GM12878 (cell line): ENCODE measurements at regions not wholly inside any gene's neighbourhood (a gene's known extent, or its start where the extent isn't known, plus 50 kb on each side); places are given as distances from the start of the nearest gene placed in this dataset.

Source experiments
- ATAC-seq: fragments of 200-7000 bp; cut with Tn5 transposase; 3 replicates; pipeline ENCODE4 v1.9.1; 2020; ENCODE audit warnings: mild to moderate bottlenecking, moderate library complexity
- BruUV-seq: library from RNA; stranded (reverse); fragments of 400-500 nt; replicated peaks from 2 replicates; lab custom pipeline; 2021; lab: Mats Ljungman, UMichigan
- CTCF ChIA-PET: fragments of 300-600 bp; sonication (Branson Sonifier 250); formaldehyde crosslinking; extraction: SDS; loops from one replicate; lab custom pipeline; 2021; ENCODE audit warnings: inconsistent platforms; lab: Yijun Ruan, JAX
- POLR2A ChIA-PET: fragments of 350-600 bp; formaldehyde crosslinking; extraction: SDS; loops from one replicate; lab custom pipeline; 2021; ENCODE audit warnings: inconsistent platforms; lab: Charles Lee
- RAD21 ChIA-PET: fragments of 300-600 bp; sonication (Branson Sonifier 250); formaldehyde crosslinking; loops from one replicate; lab custom pipeline; 2023; ENCODE audit warnings: antibody characterized with exemption; ENCODE audit not compliant: unreplicated experiment; lab: Charles Lee
- SMC1A ChIA-PET: fragments of 300-600 bp; sonication (Branson Sonifier 250); formaldehyde crosslinking; loops from one replicate; lab custom pipeline; 2023; ENCODE audit not compliant: unreplicated experiment, uncharacterized antibody; lab: Charles Lee
- DNase-seq: peaks from one replicate; pipeline ENCODE4 v3.0.0-alpha.2; 2011; ENCODE audit warnings: low read depth, low spot score
- FAIRE-seq: peaks from 3 replicates; lab custom pipeline; 2011; peaks lifted over from hg19 to GRCh38; lab: Jason Lieb, UNC
- H2AFZ ChIP-seq: 2 replicates; pipeline ENCODE4 v1.6.0; 2011; ENCODE audit warnings: low read depth, low read length, control low read depth; ENCODE audit not compliant: control insufficient read depth
- H3K27ac ChIP-seq: 2 replicates; pipeline ENCODE4 v1.5.1; 2011; ENCODE audit warnings: control low read depth; ENCODE audit not compliant: control insufficient read depth, insufficient read depth
- H3K27me3 ChIP-seq, 2 experiments: replicated peaks in 1 of 2; 2 replicates each; pipeline versions ENCODE4 v1.6.0 to v1.6.1; 2011; ENCODE audit warnings: low read length in 1 of 2; ENCODE audit not compliant: control insufficient read depth in 2 of 2, insufficient read depth in 2 of 2
- H3K36me3 ChIP-seq, 2 experiments: 2 replicates each; pipeline ENCODE4 v1.5.1; 2011; ENCODE audit warnings: low read length in 1 of 2; ENCODE audit not compliant: control insufficient read depth in 2 of 2, insufficient read depth in 2 of 2
- H3K4me1 ChIP-seq: 2 replicates; pipeline ENCODE4 v1.6.1; 2011; ENCODE audit warnings: mild to moderate bottlenecking, low read length, moderate library complexity, mixed read lengths; ENCODE audit not compliant: control insufficient read depth, insufficient read depth
- H3K4me2 ChIP-seq: 2 replicates; pipeline ENCODE4 v1.6.0; 2011; ENCODE audit warnings: control low read depth; ENCODE audit not compliant: control insufficient read depth, insufficient read depth
- H3K4me3 ChIP-seq: fragments of 200-600 bp; sonication (generic); 2 replicates; pipeline ENCODE4 v1.5.1; 2016
- H3K79me2 ChIP-seq: 2 replicates; pipeline ENCODE4 v1.6.0; 2011; ENCODE audit warnings: low read length; ENCODE audit not compliant: control insufficient read depth, insufficient read depth
- H3K9ac ChIP-seq: 2 replicates; pipeline ENCODE4 v1.8.0; 2011; ENCODE audit warnings: low read length, control low read depth, mixed read lengths; ENCODE audit not compliant: control insufficient read depth, insufficient read depth
- H3K9me3 ChIP-seq: replicated peaks from 3 replicates; pipeline ENCODE4 v1.5.1; 2011; ENCODE audit warnings: mild to moderate bottlenecking, low read length; ENCODE audit not compliant: control insufficient read depth, insufficient read depth
- H4K20me1 ChIP-seq: 2 replicates; pipeline ENCODE4 v1.6.0; 2011; ENCODE audit not compliant: control insufficient read depth, insufficient read depth
- HDAC6 ChIP-seq: fragments of 200-600 bp; sonication (generic); IDR thresholded peaks from one replicate; pipeline ENCODE4 v1.8.0; 2017; ENCODE audit warnings: antibody characterized with exemption; ENCODE audit not compliant: unreplicated experiment
- PAX5 ChIP-seq: IDR thresholded peaks from 2 replicates; pipeline ENCODE4 v1.6.1; 2011; ENCODE audit warnings: low read depth, low read length, borderline replicate concordance
- POU2F2 ChIP-seq: IDR thresholded peaks from 3 replicates; pipeline ENCODE4 v1.6.1; 2011; ENCODE audit warnings: low read depth, mild to moderate bottlenecking, low read length, borderline replicate concordance
- RB1 ChIP-seq: fragments of 450-650 bp; formaldehyde crosslinking; IDR thresholded peaks from 2 replicates; pipeline ENCODE4 v1.6.1; 2017; ENCODE audit warnings: mild to moderate bottlenecking, borderline replicate concordance
- TCF7 ChIP-seq: IDR thresholded peaks from 2 replicates; pipeline ENCODE4 v1.6.1; 2014; ENCODE audit warnings: antibody characterized with exemption, borderline replicate concordance
- YBX1 ChIP-seq: fragments of 450-650 bp; IDR thresholded peaks from 2 replicates; pipeline ENCODE4 v1.6.1; 2016; ENCODE audit warnings: antibody characterized with exemption
- YY1 ChIP-seq: IDR thresholded peaks from 2 replicates; pipeline ENCODE4 v1.6.1; 2011; ENCODE audit warnings: low read depth, mild to moderate bottlenecking, low read length
- ZNF24 ChIP-seq: fragments of 450-650 bp; IDR thresholded peaks from 2 replicates; pipeline ENCODE4 v1.6.1; 2017; ENCODE audit warnings: antibody characterized with exemption, mild to moderate bottlenecking
- WGBS: methylation state at CpG from one replicate; pipeline ENCODE4 v1.1.6; 2016; ENCODE audit warnings: low lambda C conversion rate; ENCODE audit not compliant: insufficient replicate concordance, insufficient coverage; ENCODE audit errors: missing lambda C conversion rate; 5-methylcytosine and 5-hydroxymethylcytosine counted together
- in situ Hi-C: fragments of 300-500 bp; cut with MboI; formaldehyde crosslinking; loops from 9 replicates; pipeline ENCODE4 v1.14.3; 2018; ENCODE audit warnings: mixed read lengths
- intact Hi-C: fragments of 100-400 bp; cut with micrococcal nuclease; formaldehyde crosslinking; loops from one replicate; pipeline ENCODE4 v1.14.2; 2022; ENCODE audit not compliant: unreplicated experiment
- TF ChIP-seq, protein P1 (sequence below): IDR thresholded peaks from 2 replicates; pipeline ENCODE4 v1.6.1; 2011; ENCODE audit warnings: borderline replicate concordance, low read depth, mild to moderate bottlenecking, moderate library complexity, mixed read lengths, low read length; ENCODE audit not compliant: insufficient read depth; ENCODE audit errors: extremely low read length

DNA sequence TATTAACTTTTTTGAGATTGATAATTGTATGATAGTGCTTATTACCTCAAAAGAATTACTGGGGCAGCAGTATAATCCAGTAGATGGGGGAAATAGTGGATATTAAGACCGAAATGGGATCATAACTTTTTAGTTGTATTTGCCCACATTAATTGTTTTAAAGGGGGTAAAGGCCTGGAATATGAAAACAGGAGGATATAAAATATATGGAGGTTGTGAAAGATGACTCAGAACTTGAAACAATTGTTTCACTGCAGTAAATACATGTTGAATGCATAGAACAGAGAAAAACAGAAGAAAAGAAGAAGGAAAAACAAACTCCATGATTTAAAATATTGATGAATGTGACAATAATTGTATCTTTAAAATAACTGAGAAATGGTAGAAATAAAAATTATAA, 94.1 kb upstream of the VPREB1 start:
- H3K4me1 ChIP-seq = no peaks in the 10 kb centered on the region; the same call in 1 of the 2 replicates
- no peaks in the 10 kb centered on the region for H3K79me2 ChIP-seq
- H3K27me3 ChIP-seq = no peaks in the 10 kb centered on the region
- H2AFZ ChIP-seq = no peak overlapping the region
- ChIA-PET SMC1A (interaction anchor here (0.9 to 2.4 kb wide), 7 partner anchors 18 to 804 kb away, joined by 3 to 9 read pairs (median 4); no protein-coding TSS in a partner anchor), POLR2A (no interaction called here), RAD21 (no interaction called here), CTCF (interaction anchor here (0.8 to 3.1 kb wide), 9 partner anchors 14 to 809 kb away, joined by 3 to 18 read pairs (median 5); no protein-coding TSS in a partner anchor)
- TF ChIP-seq, protein P1, sequence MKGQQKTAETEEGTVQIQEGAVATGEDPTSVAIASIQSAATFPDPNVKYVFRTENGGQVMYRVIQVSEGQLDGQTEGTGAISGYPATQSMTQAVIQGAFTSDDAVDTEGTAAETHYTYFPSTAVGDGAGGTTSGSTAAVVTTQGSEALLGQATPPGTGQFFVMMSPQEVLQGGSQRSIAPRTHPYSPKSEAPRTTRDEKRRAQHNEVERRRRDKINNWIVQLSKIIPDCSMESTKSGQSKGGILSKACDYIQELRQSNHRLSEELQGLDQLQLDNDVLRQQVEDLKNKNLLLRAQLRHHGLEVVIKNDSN = no peak
- no peak for TF ChIP-seq TCF7
- no peak for TF ChIP-seq PAX5
- TF ChIP-seq YBX1 = no peak
- TF ChIP-seq POU2F2 = no peak
- no peak for TF ChIP-seq YY1
- H3K4me2 ChIP-seq = no peak overlapping the region
- no peak for DNase-seq
- intact Hi-C loops (no loop called here), in situ Hi-C loops (loop anchor here (10.0 kb wide), 2 partner anchors 116 to 804 kb away; no protein-coding TSS in a partner anchor)
- H3K9ac ChIP-seq = no peak overlapping the region
- no peak overlapping the region for H3K27ac ChIP-seq
- BruUV-seq = no TSS peak
- no peaks in the 10 kb centered on the region for H4K20me1 ChIP-seq
- no peak for ATAC-seq
- H3K9me3 ChIP-seq = no peaks in the 10 kb centered on the region
- 46% methylated on average over 1 of the region's 1 CpG for WGBS
- no peak for FAIRE-seq
- no peak overlapping the region for H3K4me3 ChIP-seq
- no peaks in the 10 kb centered on the region for H3K36me3 ChIP-seq

DNA sequence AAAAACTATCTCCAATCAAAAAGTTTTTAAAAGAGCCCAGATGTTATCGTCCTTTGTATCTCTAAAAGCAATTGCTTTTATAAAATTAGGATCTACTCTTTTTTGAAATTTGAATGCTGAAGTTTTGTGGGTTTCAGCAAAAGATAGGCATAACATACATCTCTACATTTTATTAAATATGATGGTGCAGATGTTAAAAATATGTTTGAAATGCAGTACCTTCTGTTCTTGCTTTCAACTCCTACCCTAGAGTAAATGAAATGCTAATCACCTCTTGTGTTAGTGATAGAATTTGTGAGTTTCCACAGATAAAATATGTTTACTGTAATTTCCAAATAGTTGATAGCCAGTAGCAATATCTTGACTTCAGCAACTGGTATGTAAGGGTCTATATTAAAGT, 95.7 kb upstream of the VPREB1 start:
- Histone ChIP-seq H2AFZ (no peak overlapping the region), H3K9me3 (no peaks in the 10 kb centered on the region), H4K20me1 (no peaks in the 10 kb centered on the region), H3K4me3 (no peak overlapping the region), H3K27ac (no peak overlapping the region), H3K9ac (no peak overlapping the region), H3K36me3 (no peaks in the 10 kb centered on the region), H3K4me2 (no peak overlapping the region), H3K27me3 (no peaks in the 10 kb centered on the region), H3K79me2 (no peaks in the 10 kb centered on the region), H3K4me1 (no peaks in the 10 kb centered on the region)
- ATAC-seq (no peak), DNase-seq (no peak), FAIRE-seq (no peak)
- in situ Hi-C loops (no loop called here), intact Hi-C loops (no loop called here)
- RAD21 ChIA-PET = interaction anchor here (0.9 kb wide), 1 partner anchor 106 kb away, joined by 3 read pairs; no protein-coding TSS in a partner anchor
- POLR2A ChIA-PET = no interaction called here
- TF ChIP-seq ZNF24 = no peak
- no peak for TF ChIP-seq TCF7
- no peak for TF ChIP-seq RB1
- no peak for TF ChIP-seq HDAC6
- CTCF ChIA-PET = no interaction called here
- SMC1A ChIA-PET = no interaction called here
- WGBS = 75% methylated on average over 1 of the region's 1 CpG
- no TSS peak for BruUV-seq
